MCF 10A (cell line): ENCODE measurements at regions not wholly inside any gene's neighbourhood (a gene's known extent, or its start where the extent isn't known, plus 50 kb on each side); places are given as distances from the start of the nearest gene placed in this dataset.

Experiments
- BruUV-seq: library from RNA; stranded (reverse); fragments of 400-500 nt; replicated peaks from 2 replicates; lab custom pipeline; 2021; lab: Mats Ljungman, UMichigan
- CTCF ChIA-PET: fragments of 300-600 bp; sonication (Branson Sonifier 250); formaldehyde crosslinking; extraction: SDS; loops from one replicate; lab custom pipeline; 2021; ENCODE audit warnings: antibody characterized with exemption, inconsistent platforms; lab: Yijun Ruan, JAX
- POLR2A ChIA-PET: fragments of 300-600, 350-650 bp; sonication (Branson Sonifier 250); formaldehyde crosslinking; extraction: SDS; loops from one replicate; lab custom pipeline; 2020; ENCODE audit warnings: antibody characterized with exemption, inconsistent platforms; lab: Yijun Ruan, JAX
- DNase-seq: peaks from one replicate; pipeline ENCODE4 v3.0.0-alpha.2; 2018; ENCODE audit not compliant: unreplicated experiment
- H3K27ac Mint-ChIP-seq: one replicate; pipeline ENCODE4 v1.8.0; 2022; ENCODE audit warnings: mild to moderate bottlenecking, low read depth, mixed read lengths; ENCODE audit not compliant: unreplicated experiment
- H3K27me3 Mint-ChIP-seq: one replicate; pipeline ENCODE4 v1.8.0; 2022; ENCODE audit warnings: mixed read lengths; ENCODE audit not compliant: insufficient read depth, unreplicated experiment
- H3K36me3 Mint-ChIP-seq: one replicate; pipeline ENCODE4 v1.8.0; 2022; ENCODE audit warnings: mild to moderate bottlenecking, moderate library complexity, mixed read lengths; ENCODE audit not compliant: insufficient read depth, unreplicated experiment
- H3K4me1 Mint-ChIP-seq: one replicate; pipeline ENCODE4 v1.8.0; 2022; ENCODE audit warnings: mixed read lengths; ENCODE audit not compliant: insufficient read depth, unreplicated experiment
- H3K4me3 Mint-ChIP-seq: one replicate; pipeline ENCODE4 v1.8.0; 2022; ENCODE audit warnings: mild to moderate bottlenecking, moderate library complexity, mixed read lengths; ENCODE audit not compliant: unreplicated experiment
- H3K9me3 Mint-ChIP-seq: one replicate; pipeline ENCODE4 v1.8.0; 2022; ENCODE audit warnings: mixed read lengths; ENCODE audit not compliant: unreplicated experiment
- intact Hi-C: fragments of 100-400 bp; cut with micrococcal nuclease; formaldehyde crosslinking; loops from 2 replicates; pipeline ENCODE4 v1.14.1; 2022
- TF ChIP-seq, protein P1 (sequence below): fragments of 200-600 bp; IDR thresholded peaks from one replicate; pipeline ENCODE4 v1.8.0; 2022; ENCODE audit warnings: antibody characterized with exemption, mild to moderate bottlenecking; ENCODE audit not compliant: unreplicated experiment

DNA sequence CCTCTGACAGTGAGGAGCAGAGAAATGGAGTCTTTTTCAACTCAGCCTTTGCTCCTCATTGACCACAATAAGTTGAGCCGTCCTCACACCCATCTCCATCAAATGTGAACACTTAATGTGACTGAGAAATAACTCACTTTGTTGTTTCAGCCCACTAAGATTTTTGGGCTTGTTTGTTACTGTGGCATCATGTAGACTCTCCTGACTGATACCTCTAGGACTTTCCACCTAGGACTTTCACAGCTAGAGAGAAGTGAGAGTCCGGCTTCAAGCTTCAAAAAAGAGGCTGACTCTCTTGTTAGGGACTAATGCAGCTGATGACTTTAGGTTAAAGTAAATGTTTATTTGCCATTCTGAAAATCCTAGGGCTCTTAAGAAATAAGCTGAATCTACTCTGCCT, 435.0 kb downstream of the TMEM114 start:
- POLR2A ChIA-PET = no interaction called here
- TF ChIP-seq, protein P1, sequence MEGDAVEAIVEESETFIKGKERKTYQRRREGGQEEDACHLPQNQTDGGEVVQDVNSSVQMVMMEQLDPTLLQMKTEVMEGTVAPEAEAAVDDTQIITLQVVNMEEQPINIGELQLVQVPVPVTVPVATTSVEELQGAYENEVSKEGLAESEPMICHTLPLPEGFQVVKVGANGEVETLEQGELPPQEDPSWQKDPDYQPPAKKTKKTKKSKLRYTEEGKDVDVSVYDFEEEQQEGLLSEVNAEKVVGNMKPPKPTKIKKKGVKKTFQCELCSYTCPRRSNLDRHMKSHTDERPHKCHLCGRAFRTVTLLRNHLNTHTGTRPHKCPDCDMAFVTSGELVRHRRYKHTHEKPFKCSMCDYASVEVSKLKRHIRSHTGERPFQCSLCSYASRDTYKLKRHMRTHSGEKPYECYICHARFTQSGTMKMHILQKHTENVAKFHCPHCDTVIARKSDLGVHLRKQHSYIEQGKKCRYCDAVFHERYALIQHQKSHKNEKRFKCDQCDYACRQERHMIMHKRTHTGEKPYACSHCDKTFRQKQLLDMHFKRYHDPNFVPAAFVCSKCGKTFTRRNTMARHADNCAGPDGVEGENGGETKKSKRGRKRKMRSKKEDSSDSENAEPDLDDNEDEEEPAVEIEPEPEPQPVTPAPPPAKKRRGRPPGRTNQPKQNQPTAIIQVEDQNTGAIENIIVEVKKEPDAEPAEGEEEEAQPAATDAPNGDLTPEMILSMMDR = no peak
- no peaks in the 10 kb centered on the region for H3K36me3 Mint-ChIP-seq

DNA sequence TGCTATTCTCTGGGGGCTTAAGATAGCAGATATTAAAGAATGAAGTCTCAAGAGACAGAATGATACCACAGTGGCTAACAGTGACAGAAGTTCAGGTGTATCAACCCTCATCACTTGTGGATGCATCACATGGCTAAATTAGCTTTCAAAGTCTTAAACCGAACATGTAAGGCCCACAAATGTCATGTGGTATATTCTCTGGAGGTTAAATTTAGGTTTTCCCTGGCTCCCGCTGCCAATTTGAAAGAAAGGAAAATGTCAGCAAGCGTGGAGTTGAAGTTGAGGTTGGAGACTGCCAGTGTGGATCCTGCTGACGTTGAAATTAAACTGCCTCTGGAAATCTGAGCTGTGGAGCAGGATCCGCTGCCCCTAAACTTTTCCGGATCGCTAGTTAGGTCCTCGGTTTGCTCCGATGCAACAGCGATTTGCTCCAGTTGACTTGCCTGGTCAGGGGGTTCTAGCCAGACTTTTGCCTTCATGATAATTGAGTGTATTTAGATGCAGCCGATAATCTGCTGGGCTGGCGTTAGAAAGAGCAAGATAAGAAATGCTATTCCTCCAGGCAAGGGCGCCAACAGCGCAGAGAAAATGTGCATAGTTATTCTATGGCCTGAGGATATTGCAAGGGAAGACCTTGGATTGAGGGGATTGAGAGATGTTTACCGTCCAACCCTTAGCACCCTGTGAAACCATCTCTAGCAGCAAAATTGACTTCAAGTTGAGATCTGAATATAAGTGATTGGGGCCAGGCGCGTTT, 443.9 kb downstream of the TMEM114 start:
- TF ChIP-seq, protein P1 = no peak
- intact Hi-C loops = no loop called here
- no peak overlapping the region for H3K4me3 Mint-ChIP-seq
- CTCF ChIA-PET = no interaction called here
- no peaks in the 10 kb centered on the region for H3K27me3 Mint-ChIP-seq
- no peak overlapping the region for H3K27ac Mint-ChIP-seq
- no peaks in the 10 kb centered on the region for H3K4me1 Mint-ChIP-seq
- H3K9me3 Mint-ChIP-seq = peaks cover 33% of the 10 kb centered on the region
- BruUV-seq = no TSS peak
- POLR2A ChIA-PET = no interaction called here
- no peaks in the 10 kb centered on the region for H3K36me3 Mint-ChIP-seq
- no peak for DNase-seq

More for the DNA sequence above, 435.0 kb downstream of the TMEM114 start:
- H3K9me3 Mint-ChIP-seq = peaks cover 35% of the 10 kb centered on the region
- H3K27me3 Mint-ChIP-seq = no peaks in the 10 kb centered on the region
- DNase-seq = no peak
- no peak overlapping the region for H3K27ac Mint-ChIP-seq
- CTCF ChIA-PET = no interaction called here
- intact Hi-C loops = no loop called here
- H3K4me1 Mint-ChIP-seq = no peaks in the 10 kb centered on the region
- H3K4me3 Mint-ChIP-seq = no peak overlapping the region
- BruUV-seq = no TSS peak

DNA sequence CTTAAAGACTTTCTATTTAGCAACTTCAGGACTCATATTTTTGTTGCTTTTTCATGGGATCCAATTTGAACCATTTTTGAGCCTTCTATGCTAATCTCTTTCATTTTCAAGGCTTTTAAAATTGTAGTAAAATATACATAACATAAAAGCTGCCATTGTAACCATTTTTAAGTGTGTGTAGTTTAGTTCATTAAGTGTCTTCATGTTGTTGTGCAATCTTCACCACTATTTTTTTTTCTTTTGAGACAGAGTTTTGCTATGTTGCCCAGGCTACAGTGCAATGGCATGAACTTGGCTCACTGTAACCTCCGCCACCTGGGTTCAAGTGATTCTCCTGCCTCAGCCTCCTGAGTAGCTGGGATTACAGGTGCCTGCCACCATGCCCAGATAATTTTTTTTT, 451.6 kb downstream of the TMEM114 start:
- Mint-ChIP-seq H3K4me1 (no peaks in the 10 kb centered on the region), H3K27ac (no peak overlapping the region), H3K27me3 (no peaks in the 10 kb centered on the region), H3K4me3 (no peak overlapping the region), H3K36me3 (no peaks in the 10 kb centered on the region), H3K9me3 (peaks cover 23% of the 10 kb centered on the region)
- no peak for DNase-seq
- TF ChIP-seq, protein P1 = no peak
- intact Hi-C loops = no loop called here
- CTCF ChIA-PET = interaction anchor here (0.6 kb wide), 1 partner anchor 67 kb away, joined by 3 read pairs; no protein-coding TSS in a partner anchor
- POLR2A ChIA-PET = no interaction called here
- no TSS peak for BruUV-seq

DNA sequence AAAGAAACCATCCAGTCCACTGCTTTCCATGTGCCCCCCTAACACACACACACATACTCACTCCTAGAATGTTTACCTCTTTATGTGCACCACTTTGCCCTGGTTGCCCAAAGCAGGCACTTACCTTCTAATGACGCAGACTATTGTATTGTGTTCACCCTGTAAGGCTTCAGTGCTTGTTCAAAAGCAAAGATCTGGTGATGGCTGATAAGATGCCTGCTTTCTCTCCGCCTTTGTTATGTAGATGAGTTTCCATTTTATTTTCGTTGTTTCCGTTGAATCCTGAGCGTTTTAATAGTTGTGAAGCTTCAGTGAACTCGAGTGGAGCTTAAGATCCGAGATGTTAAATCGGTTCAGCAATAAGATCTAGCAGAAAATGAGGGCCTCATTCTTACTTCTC, 452.7 kb downstream of the TMEM114 start:
- ChIA-PET POLR2A (no interaction called here), CTCF (interaction anchor here (0.6 kb wide), 1 partner anchor 24 kb away, joined by 6 read pairs; no protein-coding TSS in a partner anchor)
- no peaks in the 10 kb centered on the region for H3K27me3 Mint-ChIP-seq
- peaks cover 23% of the 10 kb centered on the region for H3K9me3 Mint-ChIP-seq
- no peak overlapping the region for H3K27ac Mint-ChIP-seq
- no TSS peak for BruUV-seq
- TF ChIP-seq, protein P1 = no peak
- no peak for DNase-seq
- no peaks in the 10 kb centered on the region for H3K4me1 Mint-ChIP-seq
- no peak overlapping the region for H3K4me3 Mint-ChIP-seq
- intact Hi-C loops = no loop called here
- H3K36me3 Mint-ChIP-seq = no peaks in the 10 kb centered on the region
